GM19467 (cell line): ENCODE measurements at regions not wholly inside any gene's neighbourhood (a gene's known extent, or its start where the extent isn't known, plus 50 kb on each side); places are given as distances from the start of the nearest gene placed in this dataset.
"Not testable (repeated sequence)": the region's sequence is repeated elsewhere in the genome, so short reads cannot be mapped to it uniquely, and the experiment has no call there.

ENCODE experiments used
- ATAC-seq: cut with Tn5 transposase; IDR thresholded peaks from one replicate; pipeline ENCODE4 v1.9.1; 2021; ENCODE audit warnings: mild to moderate bottlenecking, moderate library complexity; ENCODE audit not compliant: unreplicated experiment

DNA sequence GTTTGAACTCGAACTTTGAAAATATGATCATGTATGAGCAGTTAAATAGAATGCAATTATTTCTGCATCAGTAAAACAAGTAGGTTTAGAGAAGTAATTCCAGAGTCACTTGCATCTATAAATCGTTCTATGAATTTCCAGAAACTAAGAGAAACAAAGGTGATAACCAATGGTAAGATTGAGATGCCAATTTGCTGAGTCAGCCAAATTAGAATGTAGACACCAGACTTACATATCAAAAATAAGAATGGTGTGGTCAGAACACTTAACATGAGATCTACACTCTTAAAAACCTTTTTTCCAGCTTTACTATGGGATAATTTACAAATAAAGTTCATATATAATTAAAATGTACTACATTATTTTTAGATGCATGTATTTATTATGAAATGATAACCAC is 1435.9 kb downstream of the OTOL1 start:
- ATAC-seq, result no peak

DNA sequence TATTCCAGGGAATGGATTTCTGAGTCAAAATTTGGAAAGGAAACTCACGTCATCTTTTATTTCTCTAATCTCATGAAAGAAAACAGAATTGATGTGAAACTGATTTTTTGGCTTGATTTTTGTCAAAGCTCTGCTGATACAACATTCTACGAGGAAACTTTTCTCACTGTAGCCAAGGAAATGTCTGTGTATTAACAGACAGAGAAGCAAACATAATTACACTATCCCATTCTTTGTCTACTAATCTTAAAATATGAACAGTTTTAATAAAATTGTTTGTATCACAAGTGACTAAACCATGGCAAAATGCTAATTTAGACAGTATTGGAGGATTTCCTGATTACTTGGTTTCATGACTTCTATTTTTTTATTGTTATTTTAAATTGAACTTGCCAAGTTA is 1437.0 kb downstream of the OTOL1 start:
- ATAC-seq, result no peak

DNA sequence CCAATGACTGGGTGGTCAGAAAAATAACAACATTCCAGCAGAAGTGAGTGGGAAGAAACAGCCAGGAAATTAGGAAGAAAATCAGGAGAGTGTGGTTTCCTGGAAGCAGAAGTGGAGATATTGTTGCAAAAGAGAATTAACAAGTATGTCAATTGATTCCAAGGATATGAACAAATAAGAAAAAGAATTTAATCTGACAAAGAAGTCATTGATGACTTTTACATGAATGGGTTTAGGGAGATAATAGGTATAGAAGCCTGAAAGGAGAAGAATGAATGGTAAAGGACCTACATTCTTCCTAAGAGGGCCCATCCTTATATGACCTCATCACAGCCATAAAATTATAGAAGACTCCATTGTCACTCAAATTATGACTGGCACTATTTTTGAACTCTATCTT is 1440.1 kb downstream of the OTOL1 start:
- no peak for ATAC-seq

DNA sequence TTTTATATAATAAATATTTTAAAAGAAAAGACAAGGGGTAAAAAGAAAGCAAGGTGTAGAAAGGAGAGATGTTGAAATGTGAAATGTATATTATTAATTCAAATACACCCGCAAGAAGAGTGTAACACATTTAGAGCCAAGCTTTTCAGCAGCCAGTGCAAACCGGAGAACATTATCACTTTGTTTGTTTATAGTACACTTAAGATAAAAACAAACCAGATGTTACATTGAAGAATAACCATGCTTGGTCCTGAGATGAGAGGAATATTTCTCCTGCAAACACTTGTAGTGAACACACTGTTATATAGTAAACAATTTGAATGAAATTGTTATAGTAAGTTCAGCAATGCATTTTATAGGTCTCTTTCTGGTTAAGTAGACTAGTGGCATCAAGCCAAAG is 1441.5 kb downstream of the OTOL1 start:
- no peak for ATAC-seq

DNA sequence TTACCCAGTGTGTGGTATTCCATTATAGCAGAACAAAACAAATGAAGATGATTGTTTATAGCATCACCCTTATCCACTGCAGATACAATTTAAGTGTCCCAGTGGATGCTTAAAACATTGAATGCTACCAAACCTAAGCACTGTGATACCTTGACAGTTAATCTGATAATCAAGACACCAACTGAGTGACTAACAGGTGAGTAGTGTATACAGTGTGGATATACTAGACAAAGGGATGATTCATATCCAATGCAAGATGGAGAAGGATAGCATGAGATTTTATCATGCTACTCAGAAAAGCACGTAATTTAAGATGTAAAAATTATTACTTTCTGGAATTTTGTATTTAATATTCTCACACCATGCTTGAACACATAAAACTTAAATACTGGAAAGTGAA is 1449.0 kb downstream of the OTOL1 start:
- no peak for ATAC-seq

DNA sequence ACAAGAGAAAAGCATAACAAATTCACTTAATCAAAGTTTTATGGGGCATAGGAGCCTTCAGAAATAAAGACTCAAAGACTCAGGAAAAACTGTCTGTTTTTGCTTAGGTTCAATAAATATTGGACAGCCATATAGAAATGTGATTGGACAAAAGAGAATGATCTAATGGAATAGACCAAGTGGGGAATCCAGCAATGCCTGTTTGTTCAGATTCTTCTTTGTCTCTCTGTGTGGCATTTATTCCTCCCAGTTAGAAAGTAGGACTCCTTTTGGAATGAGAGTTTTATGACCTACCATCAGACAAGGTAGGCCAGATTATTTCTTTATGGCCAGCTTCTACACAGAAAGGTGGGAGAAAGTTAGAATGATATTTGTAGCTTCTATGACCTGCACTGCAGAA is 1460.1 kb downstream of the OTOL1 start:
- ATAC-seq, result no peak

DNA sequence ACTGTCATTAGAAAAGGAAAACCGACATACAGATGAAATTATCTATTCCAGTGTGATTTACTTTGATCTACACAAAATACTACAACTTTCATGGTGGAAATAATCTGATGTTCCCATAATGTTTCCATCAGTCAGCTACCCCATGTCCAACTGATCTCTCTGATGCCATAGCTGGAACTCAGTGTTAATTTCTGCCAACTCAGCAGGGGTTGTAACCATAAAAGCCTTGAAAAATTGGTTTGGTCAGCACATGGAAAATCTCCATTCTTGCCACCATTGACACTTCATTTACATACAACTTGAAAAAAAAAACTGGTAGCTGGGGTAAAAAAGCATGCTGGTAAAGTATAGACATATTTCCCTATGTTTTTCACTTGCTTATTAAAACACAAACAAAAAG is 1463.7 kb downstream of the OTOL1 start:
- ATAC-seq, result no peak

DNA sequence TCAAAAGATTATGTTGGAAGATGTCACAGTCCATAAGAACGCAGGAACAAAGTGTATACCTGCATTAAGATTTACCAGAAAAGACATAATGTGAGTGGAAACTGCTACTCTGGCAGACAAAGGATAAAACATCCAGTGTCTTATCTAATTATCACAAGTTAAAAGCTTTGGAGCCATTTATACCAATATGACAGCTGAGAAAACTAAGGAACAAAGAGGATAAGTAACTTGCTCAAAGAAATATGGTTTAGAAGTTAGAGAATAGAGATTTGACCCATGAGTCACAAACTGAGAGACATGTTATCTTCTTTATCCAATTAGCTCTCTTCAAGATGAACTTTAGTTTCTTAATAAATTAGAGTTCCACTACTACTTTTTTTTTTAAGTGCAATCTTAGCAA is 1473.7 kb downstream of the OTOL1 start:
- ATAC-seq, result no peak

DNA sequence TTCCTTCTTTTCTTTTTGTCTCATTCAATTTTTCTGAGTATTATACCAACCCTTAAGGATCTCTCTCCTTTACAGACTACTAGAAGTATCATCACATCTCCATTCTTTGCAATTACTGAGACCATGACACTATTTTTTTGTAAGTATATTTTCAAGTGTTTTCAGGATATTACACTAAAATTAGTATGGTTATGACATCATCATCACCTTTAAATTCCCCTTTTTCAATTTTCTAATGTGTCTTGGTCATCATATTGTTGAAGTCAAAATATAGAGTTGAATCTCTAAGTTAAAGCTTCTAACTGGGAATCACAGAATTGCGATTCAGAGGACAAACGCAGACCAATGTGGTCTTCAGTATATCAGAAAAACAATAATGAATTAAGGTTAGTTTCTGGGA is 1475.1 kb downstream of the OTOL1 start:
- no peak for ATAC-seq

DNA sequence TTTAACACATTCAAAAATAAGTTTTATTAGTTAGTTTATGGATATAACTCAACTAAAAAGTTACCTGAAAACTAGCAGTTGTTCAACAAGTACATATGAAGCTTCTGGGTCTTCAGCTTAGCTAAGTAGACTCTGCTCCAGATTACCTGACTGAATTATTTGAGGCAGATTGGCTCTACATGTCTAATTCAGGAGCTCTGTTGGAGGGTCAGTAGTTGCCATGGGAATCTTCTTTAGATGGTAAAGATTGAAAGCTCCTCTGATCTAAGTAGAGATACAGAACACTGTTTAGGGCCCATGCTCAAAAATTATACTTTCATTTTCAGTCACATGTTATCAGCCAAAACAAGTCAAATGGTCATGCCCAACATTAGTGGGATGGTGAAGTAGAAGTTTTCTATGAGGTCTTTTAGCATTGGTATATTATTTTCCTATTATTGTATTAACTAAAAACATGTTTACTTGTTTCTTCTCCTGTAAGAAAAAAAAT is 1476.9 kb downstream of the OTOL1 start:
- no peak for ATAC-seq

DNA sequence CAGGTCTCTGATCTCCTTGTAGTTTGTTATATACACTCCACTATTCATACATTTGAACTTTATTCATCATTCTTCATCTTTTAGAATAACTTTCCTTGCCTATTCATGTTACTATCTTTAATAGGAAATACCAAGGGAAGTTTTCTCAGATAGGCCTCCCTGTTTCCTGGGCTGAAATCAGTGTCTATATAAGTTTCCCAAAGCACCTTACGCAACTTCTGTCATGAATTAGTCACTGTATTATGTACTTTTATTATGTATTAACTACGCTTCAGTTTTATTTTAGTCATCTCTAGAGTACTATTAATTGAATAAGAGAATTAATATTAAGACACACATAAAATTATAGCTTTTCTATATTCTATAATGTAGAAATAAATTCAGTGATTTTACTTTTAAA is 1481.5 kb downstream of the OTOL1 start:
- no peak for ATAC-seq

DNA sequence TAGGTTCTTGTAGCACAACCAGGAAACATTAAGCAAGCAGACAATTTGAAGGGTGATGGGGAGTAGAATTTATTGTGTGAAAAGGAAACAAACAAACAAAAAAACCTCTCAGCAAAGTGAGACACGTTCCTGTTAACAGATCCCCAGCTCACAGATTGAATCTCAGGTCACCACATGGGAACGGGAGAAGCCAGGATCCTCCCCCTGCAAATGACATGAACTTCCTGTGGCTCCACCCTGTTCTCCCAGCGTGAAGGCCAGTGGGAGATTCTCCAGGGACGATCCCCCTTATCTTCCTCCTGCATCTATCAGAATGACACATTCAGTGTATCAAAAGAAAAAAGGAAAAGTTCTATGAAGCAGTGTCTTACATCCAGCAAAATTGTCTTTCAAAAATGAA is 1488.1 kb downstream of the OTOL1 start:
- no peak for ATAC-seq

DNA sequence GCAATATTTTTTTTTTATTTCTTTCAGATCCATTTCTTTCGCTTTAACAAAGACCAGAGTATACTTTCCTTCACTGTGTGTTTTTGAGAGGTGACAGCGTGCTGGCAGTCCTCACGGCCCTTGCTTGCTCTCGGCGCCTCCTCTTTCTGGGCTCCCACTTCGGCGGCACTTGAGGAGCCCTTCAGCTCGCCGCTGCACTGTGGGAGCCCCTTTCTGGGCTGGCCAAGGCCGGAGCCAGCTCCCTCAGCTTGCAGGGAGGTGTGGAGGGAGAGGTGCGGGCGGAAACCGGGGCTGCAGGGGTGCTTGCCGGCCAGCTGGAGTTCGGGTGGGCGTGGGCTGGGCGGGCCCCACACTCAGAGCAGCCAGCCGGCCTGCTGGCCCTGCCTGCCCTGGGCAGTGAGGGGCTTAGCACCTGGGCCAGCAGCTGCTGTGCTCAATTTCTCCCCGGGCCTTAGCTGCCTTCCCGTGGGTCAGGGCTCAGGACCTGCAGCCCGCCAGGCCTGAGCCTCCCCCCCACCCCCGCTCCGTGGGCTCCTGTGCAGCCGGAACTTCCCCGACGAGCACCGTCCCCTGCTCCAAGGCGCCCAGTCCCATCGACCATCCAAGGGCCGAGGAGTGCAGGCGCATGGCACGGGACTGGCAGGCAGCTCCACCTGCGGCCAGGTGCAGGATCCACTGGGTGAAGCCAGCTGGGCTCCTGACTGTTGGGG is 1490.6 kb downstream of the OTOL1 start:
- not testable (repeated sequence) for ATAC-seq

DNA sequence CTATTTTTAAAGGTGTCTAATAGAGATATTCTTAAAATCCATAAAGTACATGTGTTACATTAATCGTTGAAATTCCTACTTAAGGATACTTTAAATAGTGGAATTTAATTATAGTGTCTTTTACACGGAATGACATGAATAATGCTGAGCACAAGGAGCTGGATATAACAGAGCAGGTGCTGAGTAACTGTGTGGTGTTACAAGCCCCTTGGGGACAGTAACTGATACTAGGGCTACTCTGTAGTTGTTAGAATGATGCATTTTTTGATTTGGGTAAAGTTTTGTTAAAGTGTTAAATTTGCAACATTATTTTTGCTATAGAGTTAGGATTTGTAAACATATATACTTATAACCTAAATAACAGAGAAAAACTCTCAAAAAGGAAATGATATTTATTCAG is 1496.1 kb downstream of the OTOL1 start:
- no peak for ATAC-seq

DNA sequence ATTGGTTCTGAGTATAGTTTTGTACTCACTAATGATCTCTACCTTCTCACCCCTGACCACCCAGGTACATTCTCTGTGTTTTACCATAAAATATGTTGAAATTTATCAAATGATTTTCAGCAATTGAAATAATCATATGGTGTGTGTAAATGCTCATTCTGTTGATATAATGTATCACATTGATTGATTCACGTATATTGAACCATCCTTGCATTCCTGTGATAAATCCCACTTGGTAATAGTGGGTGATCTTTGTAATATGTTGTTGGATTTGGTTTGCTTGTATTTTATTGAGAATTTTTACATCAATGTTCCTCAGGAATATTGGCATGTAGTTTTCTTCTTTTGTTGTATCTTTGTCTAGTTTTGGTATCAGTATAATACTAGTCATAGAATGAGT is 1497.6 kb downstream of the OTOL1 start:
- no peak for ATAC-seq

DNA sequence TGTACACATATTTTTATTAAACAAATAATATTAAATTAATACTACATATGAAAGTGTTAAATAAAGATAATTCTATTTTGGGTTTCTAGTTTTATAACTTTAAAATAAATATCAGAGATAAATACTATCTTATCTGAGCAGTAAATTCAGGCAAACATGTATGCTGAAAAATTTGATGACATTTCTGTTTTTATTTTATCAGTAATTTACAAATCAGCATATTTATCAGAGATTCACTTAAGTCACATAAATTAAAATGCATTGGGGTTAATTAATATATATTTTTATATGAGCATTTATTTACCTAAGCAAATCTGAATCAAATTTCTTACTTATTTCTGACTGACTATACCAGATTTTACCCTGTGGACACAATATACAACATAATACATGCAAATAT is 1499.8 kb downstream of the OTOL1 start:
- no peak for ATAC-seq

DNA sequence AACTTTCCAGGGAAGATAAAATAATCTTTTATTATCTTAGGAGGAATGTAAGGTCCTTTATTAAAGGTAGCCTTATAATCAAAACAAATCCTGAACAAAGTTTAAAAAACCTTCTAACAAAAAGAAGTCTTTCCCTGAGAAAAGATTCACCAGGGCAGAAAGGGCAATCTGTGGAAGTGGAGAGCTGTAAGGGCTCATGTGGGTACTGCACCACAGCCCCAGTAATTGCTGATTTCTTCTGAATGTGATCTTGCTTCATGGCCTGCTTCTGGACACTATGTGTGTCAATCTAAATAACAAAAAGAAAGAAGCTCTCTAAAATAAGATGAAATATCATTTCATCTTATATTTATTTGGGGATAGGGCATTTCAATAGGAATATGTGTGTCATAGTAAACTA is 1501.6 kb downstream of the OTOL1 start:
- no peak for ATAC-seq

DNA sequence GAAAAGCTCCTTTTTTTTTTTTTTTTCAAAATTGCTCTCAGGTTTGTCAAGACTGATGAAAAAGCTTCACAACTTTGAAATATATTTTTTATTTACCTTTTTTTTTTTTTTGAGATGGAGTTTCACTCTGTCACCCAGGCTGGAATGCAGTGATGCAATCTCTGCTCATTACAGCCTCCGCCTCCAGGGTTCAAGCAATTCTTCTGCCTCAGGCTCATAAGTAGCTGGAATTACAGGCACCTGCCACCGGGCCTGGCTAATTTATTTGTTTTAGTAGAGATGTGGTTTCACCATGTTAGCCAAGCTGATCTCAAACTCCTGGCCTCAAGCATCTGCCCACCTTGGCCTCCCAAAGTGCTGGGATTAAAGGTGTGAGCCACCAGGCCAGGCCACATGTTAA is 1515.0 kb downstream of the OTOL1 start:
- no peak for ATAC-seq

DNA sequence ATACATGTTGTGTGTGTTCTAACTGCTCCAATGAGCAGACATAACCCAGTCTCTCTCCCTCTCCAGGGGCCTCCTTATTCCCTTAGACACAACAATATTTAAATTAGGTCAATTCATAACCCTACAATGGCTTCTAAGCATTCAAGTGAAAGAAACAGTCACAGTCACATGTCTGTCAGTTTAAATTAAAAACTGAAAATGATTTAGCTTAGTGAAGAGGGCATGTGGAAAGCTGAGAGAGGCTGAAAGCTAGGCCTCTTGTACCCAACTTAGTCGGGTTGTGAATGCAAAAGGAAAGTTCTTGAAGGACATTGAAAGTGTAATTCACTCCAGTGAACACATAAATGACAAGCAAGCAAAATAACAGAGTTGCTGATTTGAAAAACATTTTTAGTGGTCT is 1519.6 kb downstream of the OTOL1 start:
- ATAC-seq, result no peak

DNA sequence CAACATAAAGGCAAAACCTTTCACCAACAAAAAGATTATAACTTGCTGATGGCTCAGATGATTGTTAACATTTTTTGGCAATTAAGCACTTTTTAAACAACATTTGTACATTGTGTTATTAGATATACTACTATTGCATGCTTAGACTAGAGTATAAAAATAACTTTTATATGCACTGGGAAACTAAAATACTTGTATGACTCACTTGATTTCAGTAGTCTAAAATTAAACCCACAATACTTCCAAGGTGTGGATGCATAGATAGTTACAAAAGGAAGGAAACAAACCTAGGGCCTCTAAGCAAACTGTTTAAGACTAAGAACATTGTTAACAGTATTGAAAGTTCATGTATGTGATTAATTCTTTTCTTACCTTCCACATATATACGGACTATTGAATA is 1521.5 kb downstream of the OTOL1 start:
- ATAC-seq, result no peak

DNA sequence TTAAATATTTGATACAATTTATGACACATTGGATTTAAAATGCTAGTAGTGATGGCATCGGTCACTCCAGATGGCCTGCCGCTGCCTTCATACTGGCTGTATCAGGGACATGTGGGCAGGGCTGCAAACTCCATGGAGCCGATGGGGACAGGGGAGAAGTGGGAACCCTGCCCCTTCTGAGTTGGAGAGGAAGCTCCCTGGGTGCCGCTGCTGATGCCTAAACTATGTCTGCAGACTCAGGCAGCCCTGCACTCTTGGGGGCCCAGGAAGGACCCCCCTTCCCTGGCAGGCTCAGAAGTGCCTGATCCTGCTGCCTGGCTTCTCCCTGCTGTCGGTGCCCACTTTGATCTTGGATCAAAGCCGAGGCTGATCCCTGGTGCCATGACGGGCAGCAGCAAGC is 1522.1 kb downstream of the OTOL1 start:
- ATAC-seq, result no peak

DNA sequence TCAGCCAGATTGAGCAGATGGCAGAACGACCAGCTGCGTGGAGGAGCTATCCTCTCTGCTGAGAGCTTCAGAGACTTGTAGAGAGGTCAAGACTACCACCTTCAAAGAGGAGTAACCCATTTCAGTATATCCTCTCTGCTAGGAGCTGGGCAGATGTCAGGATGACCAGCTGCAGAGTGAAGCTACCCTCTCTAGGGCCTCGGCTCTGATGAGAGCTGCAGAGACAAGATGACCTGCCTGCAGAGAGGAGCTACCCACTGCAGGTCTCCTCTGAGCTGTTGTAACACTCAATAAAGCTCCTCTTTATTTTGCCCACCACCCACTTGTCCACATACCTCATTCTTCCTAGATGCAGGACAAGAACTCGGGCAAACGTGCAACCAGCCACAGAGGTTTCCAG is 1522.7 kb downstream of the OTOL1 start:
- no peak for ATAC-seq

DNA sequence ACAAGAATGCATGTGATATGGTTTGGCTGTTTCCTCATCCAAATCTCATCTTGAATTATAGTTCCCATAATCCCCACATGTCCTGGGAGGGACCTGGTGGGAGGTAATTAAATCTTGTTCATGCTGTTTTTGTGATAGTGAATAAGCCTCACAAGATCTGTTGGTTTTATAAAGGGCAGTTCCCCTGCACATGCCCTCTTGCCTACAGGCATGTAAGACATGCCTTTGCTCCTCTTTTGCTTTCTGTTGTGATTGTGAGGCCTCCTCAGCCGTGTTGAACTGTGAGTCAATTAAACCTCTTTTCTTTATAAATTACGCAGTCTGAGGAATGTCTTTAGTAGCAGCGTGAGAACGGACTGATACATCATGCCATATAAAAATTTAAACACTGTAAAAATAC is 1537.0 kb downstream of the OTOL1 start:
- no peak for ATAC-seq
